ENCODE measurements at regions not wholly inside any gene's neighbourhood (a gene's known extent, or its start where the extent isn't known, plus 50 kb on each side); places are given as distances from the start of the nearest gene placed in this dataset.

DNA sequence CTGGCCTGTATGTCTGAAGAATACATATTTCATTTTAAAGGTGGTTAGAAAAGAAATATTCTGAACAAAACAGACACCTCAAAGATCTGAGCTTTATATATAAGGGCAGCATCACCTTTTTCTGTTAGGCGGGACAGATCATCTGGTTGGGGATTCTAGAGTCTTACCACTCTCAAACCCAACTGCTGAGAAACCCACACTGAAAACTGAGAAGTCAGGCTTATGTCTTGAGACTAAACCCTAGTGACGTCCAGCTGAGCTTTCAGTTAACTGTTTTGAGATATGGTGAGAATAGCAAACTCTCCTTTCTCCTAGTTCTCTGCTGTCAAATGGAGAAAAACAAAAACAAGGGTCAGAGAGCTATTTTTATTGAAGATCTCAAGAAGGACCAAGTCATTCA, 63.7 kb upstream of the CCN6 start:
- TF ChIP-seq, protein P1, sequence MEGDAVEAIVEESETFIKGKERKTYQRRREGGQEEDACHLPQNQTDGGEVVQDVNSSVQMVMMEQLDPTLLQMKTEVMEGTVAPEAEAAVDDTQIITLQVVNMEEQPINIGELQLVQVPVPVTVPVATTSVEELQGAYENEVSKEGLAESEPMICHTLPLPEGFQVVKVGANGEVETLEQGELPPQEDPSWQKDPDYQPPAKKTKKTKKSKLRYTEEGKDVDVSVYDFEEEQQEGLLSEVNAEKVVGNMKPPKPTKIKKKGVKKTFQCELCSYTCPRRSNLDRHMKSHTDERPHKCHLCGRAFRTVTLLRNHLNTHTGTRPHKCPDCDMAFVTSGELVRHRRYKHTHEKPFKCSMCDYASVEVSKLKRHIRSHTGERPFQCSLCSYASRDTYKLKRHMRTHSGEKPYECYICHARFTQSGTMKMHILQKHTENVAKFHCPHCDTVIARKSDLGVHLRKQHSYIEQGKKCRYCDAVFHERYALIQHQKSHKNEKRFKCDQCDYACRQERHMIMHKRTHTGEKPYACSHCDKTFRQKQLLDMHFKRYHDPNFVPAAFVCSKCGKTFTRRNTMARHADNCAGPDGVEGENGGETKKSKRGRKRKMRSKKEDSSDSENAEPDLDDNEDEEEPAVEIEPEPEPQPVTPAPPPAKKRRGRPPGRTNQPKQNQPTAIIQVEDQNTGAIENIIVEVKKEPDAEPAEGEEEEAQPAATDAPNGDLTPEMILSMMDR (IDR thresholded peaks at IDR 0.05; ENCODE audit: insufficient read depth, low read length) = no peak
- no peak overlapping the region for H3K4me3 ChIP-seq (ENCODE audit: low read depth, low read length)
- DNase-seq (ENCODE audit: low read depth) = no peak

DNA sequence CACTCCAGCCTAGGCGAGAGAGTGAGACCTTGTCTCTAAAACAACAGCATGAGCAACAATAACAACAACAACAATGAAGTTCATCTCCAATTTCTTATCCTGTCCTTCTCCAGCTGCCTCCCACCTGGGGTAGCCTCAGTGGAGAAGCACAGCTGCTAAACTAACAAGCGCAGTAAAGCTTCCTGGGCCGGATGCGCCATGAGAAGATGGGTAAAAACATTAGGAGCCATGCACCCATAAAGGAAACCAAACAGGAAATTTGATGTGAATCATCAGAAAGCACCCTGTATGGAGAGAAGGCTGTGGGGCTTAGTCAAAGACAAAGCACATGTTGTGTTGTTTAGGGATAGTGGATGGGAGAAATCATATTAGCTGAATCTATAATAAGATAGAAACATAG, 61.1 kb upstream of the CCN6 start:
- TF ChIP-seq, protein P1 (IDR thresholded peaks at IDR 0.05; ENCODE audit: insufficient read depth, low read length) = no peak
- no peak for DNase-seq (ENCODE audit: low read depth)

DNA sequence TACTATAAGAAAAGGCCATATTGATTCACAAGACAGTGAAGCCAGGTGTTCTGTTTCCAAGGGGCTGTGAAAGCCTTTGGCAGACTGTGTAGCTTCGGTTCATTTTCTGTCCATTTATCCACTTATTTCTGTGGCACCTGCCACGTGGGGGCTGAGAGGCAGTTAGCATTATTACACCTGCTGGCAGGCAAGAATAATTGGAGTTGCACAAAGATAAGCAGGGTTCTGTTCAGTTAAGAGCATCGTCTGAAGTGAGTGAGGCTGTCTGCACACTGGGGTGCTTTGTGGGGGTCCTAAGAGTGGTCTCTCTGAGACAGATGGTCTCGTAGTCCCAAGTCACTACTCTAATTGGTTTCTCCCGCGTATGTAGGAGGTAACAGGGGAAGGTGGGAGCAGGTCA, 60.6 kb upstream of the CCN6 start:
- TF ChIP-seq, protein P1 (IDR thresholded peaks at IDR 0.05; ENCODE audit: insufficient read depth, low read length) = no peak
- H3K4me3 ChIP-seq (ENCODE audit: low read depth, low read length) = no peak overlapping the region
- no peak for DNase-seq (ENCODE audit: low read depth)

More for the DNA sequence above, 61.1 kb upstream of the CCN6 start:
- H3K4me3 ChIP-seq (ENCODE audit: low read depth, low read length) = no peak overlapping the region

DNA sequence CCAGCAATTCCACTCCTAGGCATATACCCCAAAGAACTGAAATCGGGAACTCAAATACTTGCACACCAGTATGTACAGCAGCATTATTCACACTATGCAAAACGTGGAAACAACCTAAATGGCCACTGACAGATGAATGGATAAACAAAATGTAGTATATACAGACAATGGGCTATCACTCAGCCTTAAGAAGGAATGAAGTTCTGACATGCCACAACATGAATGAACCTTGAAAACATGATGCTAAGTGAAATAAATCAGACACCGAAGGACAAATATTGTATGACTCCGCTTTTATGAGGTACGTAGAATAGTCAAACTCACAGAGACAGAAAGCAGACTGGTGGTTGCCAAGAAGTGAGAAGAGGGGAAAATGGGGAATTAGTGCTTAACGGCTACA, 59.1 kb upstream of the CCN6 start:
- no peak overlapping the region for H3K4me3 ChIP-seq (ENCODE audit: low read depth, low read length)
- TF ChIP-seq, protein P1 (IDR thresholded peaks at IDR 0.05; ENCODE audit: insufficient read depth, low read length) = no peak
- DNase-seq (ENCODE audit: low read depth) = no peak

DNA sequence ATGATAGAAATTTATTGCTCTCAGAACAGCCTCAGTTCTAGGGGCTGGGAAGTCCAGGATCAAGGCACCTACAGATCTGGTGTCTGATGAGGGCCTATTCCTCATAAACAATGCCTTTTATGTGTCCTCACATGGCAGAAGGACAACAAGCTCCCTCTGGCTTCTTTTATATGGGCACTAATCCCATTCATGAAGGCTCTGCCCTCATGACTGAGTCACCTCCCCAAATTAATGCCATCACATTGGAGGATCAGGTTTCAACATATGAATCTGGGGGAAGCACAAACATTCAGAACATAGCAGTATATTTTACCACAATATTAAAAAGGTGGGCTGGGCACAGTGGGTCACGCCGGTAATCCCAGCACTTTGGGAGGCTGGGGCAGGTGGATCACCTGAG, 58.5 kb upstream of the CCN6 start:
- DNase-seq (ENCODE audit: low read depth) = no peak
- TF ChIP-seq, protein P1 (IDR thresholded peaks at IDR 0.05; ENCODE audit: insufficient read depth, low read length) = no peak
- H3K4me3 ChIP-seq (ENCODE audit: low read depth, low read length) = no peak overlapping the region

DNA sequence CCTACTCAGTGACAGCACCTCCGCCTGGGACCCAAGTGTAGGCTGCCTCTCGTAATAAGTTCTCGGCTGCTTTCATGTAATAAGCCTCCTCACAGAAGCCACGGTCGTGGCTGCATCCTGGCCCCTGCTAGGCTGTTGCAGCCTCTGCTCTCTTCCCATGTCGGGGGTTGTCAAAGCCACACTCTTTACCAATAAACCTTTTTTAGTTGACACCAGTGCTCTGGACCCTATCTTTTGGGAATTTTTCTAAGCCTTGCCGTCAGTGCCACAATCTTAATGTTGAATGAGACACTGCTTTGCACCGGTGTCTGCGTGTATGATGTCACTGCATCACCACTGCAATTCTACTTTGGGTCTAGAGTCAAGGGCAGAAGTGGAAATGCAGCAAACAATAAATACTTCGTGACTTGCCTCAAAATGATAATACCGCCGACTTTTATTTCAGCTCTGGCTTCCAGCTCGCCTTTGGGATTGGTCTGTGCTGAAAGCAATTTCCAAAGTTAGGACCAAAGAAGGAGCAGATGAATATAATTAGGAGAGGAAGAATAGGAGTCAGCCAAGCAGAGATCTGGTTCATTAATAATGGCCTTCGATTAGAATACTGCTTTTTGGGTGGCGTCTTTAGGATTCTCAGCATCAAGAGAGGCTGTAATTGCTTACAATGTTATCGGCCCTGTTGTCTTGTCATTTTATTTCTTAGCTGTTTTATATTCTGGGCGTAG, 57.6 kb upstream of the CCN6 start:
- TF ChIP-seq, protein P1 (IDR thresholded peaks at IDR 0.05; ENCODE audit: insufficient read depth, low read length) = no peak
- H3K4me3 ChIP-seq (ENCODE audit: low read depth, low read length) = no peak overlapping the region
- no peak for DNase-seq (ENCODE audit: low read depth)

All from fibroblast of the aortic adventitia (primary cell).